ENCODE measurements at regions not wholly inside any gene's neighbourhood (a gene's known extent, or its start where the extent isn't known, plus 50 kb on each side); places are given as distances from the start of the nearest gene placed in this dataset.

GRCh38 chr10:25756784-25757183, 177.2 kb upstream of the MYO3A start:
- TF ChIP-seq, protein P1, sequence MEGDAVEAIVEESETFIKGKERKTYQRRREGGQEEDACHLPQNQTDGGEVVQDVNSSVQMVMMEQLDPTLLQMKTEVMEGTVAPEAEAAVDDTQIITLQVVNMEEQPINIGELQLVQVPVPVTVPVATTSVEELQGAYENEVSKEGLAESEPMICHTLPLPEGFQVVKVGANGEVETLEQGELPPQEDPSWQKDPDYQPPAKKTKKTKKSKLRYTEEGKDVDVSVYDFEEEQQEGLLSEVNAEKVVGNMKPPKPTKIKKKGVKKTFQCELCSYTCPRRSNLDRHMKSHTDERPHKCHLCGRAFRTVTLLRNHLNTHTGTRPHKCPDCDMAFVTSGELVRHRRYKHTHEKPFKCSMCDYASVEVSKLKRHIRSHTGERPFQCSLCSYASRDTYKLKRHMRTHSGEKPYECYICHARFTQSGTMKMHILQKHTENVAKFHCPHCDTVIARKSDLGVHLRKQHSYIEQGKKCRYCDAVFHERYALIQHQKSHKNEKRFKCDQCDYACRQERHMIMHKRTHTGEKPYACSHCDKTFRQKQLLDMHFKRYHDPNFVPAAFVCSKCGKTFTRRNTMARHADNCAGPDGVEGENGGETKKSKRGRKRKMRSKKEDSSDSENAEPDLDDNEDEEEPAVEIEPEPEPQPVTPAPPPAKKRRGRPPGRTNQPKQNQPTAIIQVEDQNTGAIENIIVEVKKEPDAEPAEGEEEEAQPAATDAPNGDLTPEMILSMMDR (IDR thresholded peaks at IDR 0.05; ENCODE audit: insufficient read depth, low read depth, low read length, missing control alignments) = no peak
- DNase-seq (ENCODE audit: low read depth) = no peak
- no peak overlapping the region for H3K4me3 ChIP-seq (ENCODE audit: low read depth, low read length)

- no peak overlapping the region for H3K4me3 ChIP-seq (ENCODE audit: low read depth, low read length)
- DNase-seq (ENCODE audit: low read depth) = peak; percentile 21
- TF ChIP-seq, protein P1 (IDR thresholded peaks at IDR 0.05; ENCODE audit: insufficient read depth, low read depth, low read length, missing control alignments) = peak; percentile 43
Measured at GRCh38 chr10:25758041-25758457, 176.0 kb upstream of the MYO3A start.

GRCh38 chr10:25758511-25758910, 175.5 kb upstream of the MYO3A start:
- TF ChIP-seq, protein P1 (IDR thresholded peaks at IDR 0.05; ENCODE audit: insufficient read depth, low read depth, low read length, missing control alignments) = no peak
- DNase-seq (ENCODE audit: low read depth) = no peak
- no peak overlapping the region for H3K4me3 ChIP-seq (ENCODE audit: low read depth, low read length)

DNA sequence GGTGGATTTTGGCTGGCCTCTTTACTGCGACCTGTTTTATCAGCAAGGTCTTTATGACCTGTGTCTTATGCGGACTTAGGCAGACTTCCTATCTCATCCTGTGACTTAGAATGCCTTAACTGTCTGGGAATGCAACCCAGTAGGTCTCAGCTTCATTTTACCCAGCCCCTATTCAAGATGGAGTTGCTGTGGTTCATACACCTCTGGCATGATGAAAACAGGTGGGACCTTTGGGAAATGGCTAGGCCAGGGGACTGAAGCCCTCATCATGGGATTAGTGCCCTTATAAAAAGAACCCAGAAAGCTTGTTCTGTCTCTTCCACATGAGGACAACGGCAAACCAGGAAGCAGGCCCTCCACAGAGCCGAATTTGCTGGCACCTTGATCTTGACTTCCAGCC, 172.1 kb upstream of the MYO3A start:
- no peak for DNase-seq (ENCODE audit: low read depth)
- TF ChIP-seq, protein P1 (IDR thresholded peaks at IDR 0.05; ENCODE audit: insufficient read depth, low read depth, low read length, missing control alignments) = no peak
- no peak overlapping the region for H3K4me3 ChIP-seq (ENCODE audit: low read depth, low read length)

DNA sequence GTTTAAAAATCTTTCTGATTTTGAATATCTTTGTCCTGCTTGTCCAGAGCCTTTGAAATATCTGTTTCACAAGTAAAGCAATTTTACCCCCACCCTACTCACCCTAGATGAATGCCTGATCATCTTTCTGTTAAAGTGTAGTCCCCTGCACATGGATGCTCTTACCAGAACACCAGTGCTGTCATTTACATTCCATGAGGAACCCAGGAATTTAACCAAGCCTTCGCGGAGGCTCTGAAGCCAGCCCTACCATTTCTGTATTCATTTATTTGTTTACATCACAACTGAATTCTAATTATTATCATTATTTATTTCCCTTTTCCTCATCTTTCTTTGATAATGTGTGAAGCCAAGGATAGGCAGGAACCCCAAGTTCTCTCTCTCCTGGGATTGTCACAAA, 167.8 kb upstream of the MYO3A start:
- H3K4me3 ChIP-seq (ENCODE audit: low read depth, low read length) = no peak overlapping the region
- TF ChIP-seq, protein P1 (IDR thresholded peaks at IDR 0.05; ENCODE audit: insufficient read depth, low read depth, low read length, missing control alignments) = no peak
- DNase-seq (ENCODE audit: low read depth) = no peak

GRCh38 chr10:25766687-25767221, 167.3 kb upstream of the MYO3A start:
- no peak for DNase-seq (ENCODE audit: low read depth)
- no peak overlapping the region for H3K4me3 ChIP-seq (ENCODE audit: low read depth, low read length)
- TF ChIP-seq, protein P1 (IDR thresholded peaks at IDR 0.05; ENCODE audit: insufficient read depth, low read depth, low read length, missing control alignments) = no peak

- DNase-seq (ENCODE audit: low read depth) = no peak
- no peak overlapping the region for H3K4me3 ChIP-seq (ENCODE audit: low read depth, low read length)
- TF ChIP-seq, protein P1 (IDR thresholded peaks at IDR 0.05; ENCODE audit: insufficient read depth, low read depth, low read length, missing control alignments) = no peak
Measured at GRCh38 chr10:25768167-25768566, 165.9 kb upstream of the MYO3A start.

Measured in GM12865 (cell line).